HEK293T (cell line): ENCODE measurements at regions not wholly inside any gene's neighbourhood (a gene's known extent, or its start where the extent isn't known, plus 50 kb on each side); places are given as distances from the start of the nearest gene placed in this dataset.

Source experiments
- BHLHE40 ChIP-seq: fragments of 450-650 bp; IDR thresholded peaks from 2 replicates; pipeline ENCODE4 v1.6.1; 2016; ENCODE audit warnings: mild to moderate bottlenecking, moderate library complexity, borderline replicate concordance
- FOXA1 ChIP-seq: fragments of 450-650 bp; IDR thresholded peaks from 2 replicates; pipeline ENCODE4 v1.6.1; 2016; ENCODE audit warnings: mild to moderate bottlenecking
- FOXK2 ChIP-seq: fragments of 450-650 bp; IDR thresholded peaks from 2 replicates; pipeline ENCODE4 v1.6.1; 2016; ENCODE audit warnings: mild to moderate bottlenecking
- HDGF ChIP-seq: fragments of 450-650 bp; IDR thresholded peaks from 2 replicates; pipeline ENCODE4 v1.6.1; 2017; ENCODE audit warnings: antibody characterized with exemption, borderline replicate concordance
- NFRKB ChIP-seq: fragments of 450-650 bp; IDR thresholded peaks from 2 replicates; pipeline ENCODE4 v1.6.1; 2016; ENCODE audit warnings: mild to moderate bottlenecking, moderate library complexity
- TARDBP ChIP-seq: fragments of 450-650 bp; IDR thresholded peaks from 2 replicates; pipeline ENCODE4 v1.6.1; 2016

DNA sequence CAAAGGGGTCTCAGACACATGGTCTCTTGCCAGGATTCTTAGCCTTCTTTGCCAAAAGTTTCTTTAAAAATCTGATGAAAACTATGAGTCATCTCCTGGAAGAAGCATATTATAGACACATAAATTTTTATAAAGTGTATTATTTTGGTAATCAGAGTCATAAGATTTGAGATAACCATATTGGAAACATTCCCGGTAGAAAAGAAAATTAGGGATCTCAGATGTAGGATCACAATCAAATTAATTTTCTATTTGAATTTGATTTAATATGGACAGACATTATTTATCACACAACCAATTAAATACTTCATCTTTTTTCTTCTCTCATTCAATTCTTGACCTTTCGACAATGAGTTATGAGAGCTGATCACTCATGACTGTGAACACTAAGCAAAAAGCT, 347.7 kb upstream of the CDH8 start:
- TF ChIP-seq TARDBP (no peak), NFRKB (no peak), FOXK2 (no peak), FOXA1 (no peak), HDGF (no peak), BHLHE40 (no peak)
